A673 (cell line): ENCODE measurements at regions not wholly inside any gene's neighbourhood (a gene's known extent, or its start where the extent isn't known, plus 50 kb on each side); places are given as distances from the start of the nearest gene placed in this dataset.

Experiments used
- BruUV-seq: library from RNA; stranded (reverse); fragments of 400-500 nt; replicated peaks from 2 replicates; lab custom pipeline; 2021; lab: Mats Ljungman, UMichigan
- CTCF ChIA-PET: fragments of 300-600 bp; sonication (Branson Sonifier 250); formaldehyde crosslinking; loops from one replicate; lab custom pipeline; 2022; ENCODE audit warnings: antibody characterized with exemption; lab: Charles Lee
- POLR2A ChIA-PET: fragments of 300-600 bp; sonication (Branson Sonifier 250); formaldehyde crosslinking; loops from one replicate; lab custom pipeline; 2022; ENCODE audit warnings: antibody characterized with exemption; ENCODE audit not compliant: low non-redundant PET; lab: Charles Lee
- DNase-seq: peaks from one replicate; pipeline ENCODE4 v3.0.0-alpha.2; 2015; ENCODE audit warnings: low spot score
- H3K27ac ChIP-seq: fragments of 200-600 bp; sonication (generic); 2 replicates; pipeline ENCODE4 v1.5.1; 2016; ENCODE audit warnings: mixed run types, low read depth, mild to moderate bottlenecking, mixed read lengths, antibody characterized with exemption, low read length; ENCODE audit not compliant: poor library complexity, severe bottlenecking
- H3K27me3 ChIP-seq: fragments of 200-600 bp; sonication (generic); replicated peaks from 2 replicates; pipeline ENCODE4 v1.6.1; 2017; ENCODE audit warnings: mixed run types, low read depth, mild to moderate bottlenecking, mixed read lengths, antibody characterized with exemption, low read length; ENCODE audit not compliant: insufficient read depth, poor library complexity
- H3K36me3 ChIP-seq: fragments of 200-600 bp; sonication (generic); 2 replicates; pipeline ENCODE4 v1.6.1; 2016; ENCODE audit warnings: mixed run types, mild to moderate bottlenecking, mixed read lengths, antibody characterized with exemption, low read length; ENCODE audit not compliant: insufficient read depth, poor library complexity, severe bottlenecking
- H3K4me1 ChIP-seq: fragments of 200-600 bp; sonication (generic); 2 replicates; pipeline ENCODE4 v1.6.1; 2017; ENCODE audit warnings: mixed run types, mild to moderate bottlenecking, mixed read lengths, antibody characterized with exemption, low read length; ENCODE audit not compliant: insufficient read depth, poor library complexity, severe bottlenecking
- H3K4me3 ChIP-seq: fragments of 200-600 bp; sonication (generic); 2 replicates; pipeline ENCODE4 v1.5.1; 2016; ENCODE audit warnings: low read depth, mixed run types, mild to moderate bottlenecking, mixed read lengths, low read length; ENCODE audit not compliant: poor library complexity, severe bottlenecking
- H3K9me3 ChIP-seq: fragments of 200-600 bp; sonication (generic); 2 replicates; pipeline ENCODE4 v1.6.1; 2016; ENCODE audit warnings: mixed run types, low read depth, mild to moderate bottlenecking, mixed read lengths, antibody characterized with exemption, low read length; ENCODE audit not compliant: poor library complexity, severe bottlenecking
- CTCF ChIP-seq: fragments of 300-800, 200-600 bp; sonication (generic); conservative IDR thresholded peaks from 2 replicates; pipeline ENCODE4 v1.5.1; 2017; ENCODE audit warnings: low read depth, mild to moderate bottlenecking, antibody characterized with exemption, low read length, moderate library complexity, mixed read lengths
- EZH2 ChIP-seq: fragments of 200-600 bp; sonication (generic); IDR thresholded peaks from 2 replicates; pipeline ENCODE4 v1.6.1; 2017; ENCODE audit warnings: borderline replicate concordance, low read depth, mild to moderate bottlenecking, mixed read lengths, antibody characterized with exemption, low read length; ENCODE audit not compliant: poor library complexity, severe bottlenecking
- intact Hi-C: fragments of 100-400 bp; cut with micrococcal nuclease; formaldehyde crosslinking; loops from one replicate; pipeline ENCODE4 v1.10.0; 2022; ENCODE audit not compliant: unreplicated experiment

GRCh38 chr3:11091791-11092190 lies 62.5 kb upstream of the HRH1 start:
- Histone ChIP-seq H3K4me3 (no peak overlapping the region), H3K9me3 (no peaks in the 10 kb centered on the region), H3K27me3 (no peaks in the 10 kb centered on the region), H3K36me3 (no peaks in the 10 kb centered on the region), H3K4me1 (peaks cover 6% of the 10 kb centered on the region), H3K27ac (no peak overlapping the region)
- no TSS peak for BruUV-seq
- ChIA-PET CTCF (no interaction called here), POLR2A (no interaction called here)
- no peak for DNase-seq
- TF ChIP-seq EZH2 (no peak), CTCF (no peak)
- intact Hi-C loops: no loop called here

GRCh38 chr3:11093823-11094340 lies 60.4 kb upstream of the HRH1 start:
- Histone ChIP-seq H3K4me1 (peaks cover 6% of the 10 kb centered on the region), H3K4me3 (no peak overlapping the region), H3K27me3 (no peaks in the 10 kb centered on the region), H3K36me3 (no peaks in the 10 kb centered on the region), H3K9me3 (no peaks in the 10 kb centered on the region), H3K27ac (no peak overlapping the region)
- ChIA-PET POLR2A (no interaction called here), CTCF (no interaction called here)
- TF ChIP-seq EZH2: no peak
- TF ChIP-seq CTCF: no peak
- no peak for DNase-seq
- intact Hi-C loops: no loop called here
- no TSS peak for BruUV-seq

GRCh38 chr3:11095932-11096265 lies 58.4 kb upstream of the HRH1 start:
- no peaks in the 10 kb centered on the region for H3K9me3 ChIP-seq
- intact Hi-C loops: no loop called here
- no peak for TF ChIP-seq EZH2
- peak; percentile 54 for TF ChIP-seq CTCF
- no peaks in the 10 kb centered on the region for H3K4me1 ChIP-seq
- POLR2A ChIA-PET: no interaction called here
- H3K27me3 ChIP-seq: no peaks in the 10 kb centered on the region
- peak; percentile 85 for DNase-seq
- no peaks in the 10 kb centered on the region for H3K36me3 ChIP-seq
- no peak overlapping the region for H3K4me3 ChIP-seq
- H3K27ac ChIP-seq: peak overlapping the region; percentile 76
- CTCF ChIA-PET: interaction anchor here (1.6 kb wide), 1 partner anchor 239 kb away, joined by 3 read pairs; no protein-coding TSS in a partner anchor
- BruUV-seq: no TSS peak
